GM13976 (cell line): ENCODE measurements at regions not wholly inside any gene's neighbourhood (a gene's known extent, or its start where the extent isn't known, plus 50 kb on each side); places are given as distances from the start of the nearest gene placed in this dataset.

ENCODE experiments used
- DNase-seq: peaks from one replicate; pipeline ENCODE4 v3.0.0; 2012; ENCODE audit warnings: low spot score
- CTCF ChIP-seq: IDR thresholded peaks from 2 replicates; pipeline ENCODE4 v1.5.1; 2012; ENCODE audit warnings: borderline replicate concordance, mild to moderate bottlenecking; ENCODE audit not compliant: insufficient read depth; ENCODE audit errors: extremely low read depth, missing control alignments, control extremely low read depth
- in situ Hi-C: fragments of 300-500 bp; cut with MboI; formaldehyde crosslinking; loops from one replicate; pipeline ENCODE4 v1.12.0; 2022; ENCODE audit warnings: low sequenced_read_pairs, mixed read lengths, inconsistent platforms; ENCODE audit not compliant: unreplicated experiment

DNA sequence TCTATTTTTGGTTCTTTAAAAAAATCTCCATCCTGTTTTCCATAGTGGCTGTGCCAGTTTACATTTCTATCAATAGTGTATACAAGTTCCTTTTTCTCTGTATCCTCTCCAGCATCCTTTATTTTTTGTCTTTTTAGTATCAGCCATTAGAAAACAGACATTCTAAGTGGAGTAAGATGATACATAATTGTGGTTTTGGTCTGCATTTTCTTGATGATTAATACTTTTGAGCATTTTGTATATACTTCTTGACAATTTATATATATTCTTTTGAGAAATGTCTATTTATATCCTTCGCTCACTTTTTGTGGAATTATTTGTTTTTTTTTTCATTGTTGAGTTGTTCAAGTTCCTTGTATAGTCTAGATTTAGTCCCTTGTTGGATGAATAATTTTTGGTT, 382.2 kb upstream of the SPOCK3 start:
- TF ChIP-seq CTCF, result no peak
- in situ Hi-C loops, result no loop called here
- DNase-seq, result no peak

DNA sequence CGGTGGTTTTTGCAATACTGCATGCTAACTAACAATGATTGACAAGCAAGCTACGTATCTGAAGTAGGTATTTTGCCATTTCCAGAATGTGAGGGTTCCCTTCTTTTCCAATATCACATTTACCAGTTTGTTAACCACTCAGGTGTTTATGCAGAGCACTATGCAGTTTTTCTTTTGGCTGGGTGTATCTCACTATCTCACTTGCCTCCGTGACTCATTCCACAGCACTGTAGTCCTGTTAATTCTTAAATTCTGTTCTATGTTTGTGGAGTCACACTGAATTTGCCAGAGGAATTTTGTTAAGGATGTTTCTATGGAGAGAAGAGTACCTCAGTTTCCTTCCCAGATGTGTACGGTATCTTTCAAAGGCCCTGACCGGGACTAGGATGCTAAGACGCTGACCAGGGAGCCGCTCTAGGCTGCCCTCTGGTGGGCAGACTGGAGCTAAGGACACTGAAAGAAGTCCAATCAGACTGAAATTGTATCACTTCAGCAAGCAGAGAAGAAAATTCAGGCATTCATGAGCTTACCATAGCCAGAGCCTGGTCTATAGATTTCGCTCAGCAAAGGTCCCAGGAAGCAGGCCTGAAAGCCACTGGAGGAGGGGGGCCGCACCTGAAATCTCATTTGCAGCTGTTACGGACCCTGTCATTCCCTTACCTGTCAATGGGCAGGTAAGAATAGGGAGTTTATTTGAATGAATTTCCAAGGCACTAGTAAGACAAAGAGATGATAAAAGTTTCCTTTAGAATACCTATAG, 388.4 kb upstream of the SPOCK3 start:
- TF ChIP-seq CTCF, result peak; percentile 81
- in situ Hi-C loops, result no loop called here
- peak; percentile 46 for DNase-seq

- no peak for TF ChIP-seq CTCF
- in situ Hi-C loops, result no loop called here
- no peak for DNase-seq
Measured at GRCh38 chr4:167623241-167623572, 388.9 kb upstream of the SPOCK3 start.

- no peak for TF ChIP-seq CTCF
- in situ Hi-C loops, result no loop called here
- no peak for DNase-seq
Measured at GRCh38 chr4:167629272-167629671, 395.0 kb upstream of the SPOCK3 start.

DNA sequence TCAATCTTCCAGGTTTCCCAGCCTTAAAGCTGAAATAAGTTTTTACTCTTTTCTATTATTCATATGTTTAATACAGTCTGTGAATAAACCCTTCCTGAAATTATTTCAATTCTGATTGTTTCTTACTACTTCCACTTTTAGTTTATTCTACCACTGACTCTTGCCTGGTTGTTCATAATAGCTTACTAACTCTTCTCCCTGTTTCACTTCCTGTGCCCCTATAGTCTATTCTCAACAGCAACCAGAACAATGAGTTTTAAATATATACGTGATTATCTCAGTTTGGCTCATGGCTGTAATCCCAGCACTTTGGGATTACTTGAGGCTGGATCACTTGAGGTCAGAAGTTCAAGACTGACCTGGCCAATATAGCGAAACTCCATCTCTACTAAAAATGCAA, 408.0 kb upstream of the SPOCK3 start:
- no peak for TF ChIP-seq CTCF
- in situ Hi-C loops, result no loop called here

GRCh38 chr4:167645358-167645757, 411.1 kb upstream of the SPOCK3 start:
- in situ Hi-C loops, result no loop called here
- no peak for DNase-seq

More for the DNA sequence above, 408.0 kb upstream of the SPOCK3 start:
- DNase-seq, result no peak

More at GRCh38 chr4:167645358-167645757, 411.1 kb upstream of the SPOCK3 start:
- no peak for TF ChIP-seq CTCF
